Left lobe of liver (tissue), 2 donors: ENCODE measurements at regions not wholly inside any gene's neighbourhood (a gene's known extent, or its start where the extent isn't known, plus 50 kb on each side); places are given as distances from the start of the nearest gene placed in this dataset.

ENCODE experiments used
- ATAC-seq: fragments of 200-7000 bp; cut with Tn5 transposase; one replicate; pipeline ENCODE4 v1.9.1; 2020; ENCODE audit warnings: mild to moderate bottlenecking, moderate library complexity
- DNase-seq: peaks from one replicate; pipeline ENCODE4 v3.0.0-alpha.2; 2020; ENCODE audit warnings: low spot score
- donor health status: DM: no; HTN: no; CAD: no; lungs with moderate emphysema.
- donor health status: DM: no; HTN: yes; CAD: no.

DNA sequence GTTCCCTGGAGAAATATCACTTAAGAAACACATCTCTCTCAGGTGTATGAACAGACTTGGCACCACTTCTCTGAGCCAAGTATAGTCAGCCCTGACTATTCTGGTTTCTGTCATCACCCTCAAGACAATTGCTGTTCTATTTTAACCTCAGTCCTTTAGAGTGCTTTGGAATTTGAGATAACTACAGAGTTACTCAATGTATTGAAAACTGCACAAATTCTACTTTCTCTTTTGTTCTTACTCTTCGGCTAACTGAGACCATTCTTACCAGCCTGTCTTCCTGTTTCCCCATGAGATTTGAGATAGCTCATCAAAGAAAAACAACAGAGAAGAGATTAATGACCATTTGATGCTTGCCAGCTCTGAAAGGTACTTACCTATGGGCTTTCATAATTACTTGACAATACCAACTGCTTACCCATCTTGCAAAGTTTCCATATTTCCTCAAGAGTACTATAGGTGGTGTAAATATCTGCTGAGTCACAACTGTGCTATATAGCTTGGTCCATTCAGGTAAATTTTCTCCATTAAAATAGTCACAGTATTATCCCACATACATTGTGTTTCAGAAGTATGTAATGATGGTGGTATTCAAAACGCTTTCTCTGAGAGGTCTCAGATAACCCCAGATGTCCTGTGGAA lies 467.5 kb upstream of the CHST9 start:
- ATAC-seq: no peak
- DNase-seq: no peak

DNA sequence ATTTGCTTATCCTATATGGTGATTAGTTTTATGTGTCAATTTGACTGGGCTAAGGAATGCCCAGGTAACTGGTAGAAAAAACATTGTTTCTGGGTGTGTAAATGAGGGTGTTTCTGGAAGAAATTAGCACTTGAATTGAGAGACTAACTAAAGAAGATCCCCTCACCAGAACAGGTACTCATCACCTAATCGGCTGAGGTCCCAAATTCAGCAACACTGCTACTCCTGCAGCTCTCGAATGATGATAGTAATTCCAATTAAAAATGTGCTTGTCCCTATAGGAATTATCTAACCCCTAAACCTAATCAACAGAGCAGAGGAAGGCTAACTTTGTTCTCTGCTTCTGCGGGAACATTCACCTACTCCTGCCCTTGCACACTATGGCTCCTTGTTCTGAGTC lies 464.5 kb upstream of the CHST9 start:
- ATAC-seq (no peak), DNase-seq (no peak)

GRCh38 chr18:27645929-27646328 lies 460.8 kb upstream of the CHST9 start:
- ATAC-seq: no peak
- no peak for DNase-seq

DNA sequence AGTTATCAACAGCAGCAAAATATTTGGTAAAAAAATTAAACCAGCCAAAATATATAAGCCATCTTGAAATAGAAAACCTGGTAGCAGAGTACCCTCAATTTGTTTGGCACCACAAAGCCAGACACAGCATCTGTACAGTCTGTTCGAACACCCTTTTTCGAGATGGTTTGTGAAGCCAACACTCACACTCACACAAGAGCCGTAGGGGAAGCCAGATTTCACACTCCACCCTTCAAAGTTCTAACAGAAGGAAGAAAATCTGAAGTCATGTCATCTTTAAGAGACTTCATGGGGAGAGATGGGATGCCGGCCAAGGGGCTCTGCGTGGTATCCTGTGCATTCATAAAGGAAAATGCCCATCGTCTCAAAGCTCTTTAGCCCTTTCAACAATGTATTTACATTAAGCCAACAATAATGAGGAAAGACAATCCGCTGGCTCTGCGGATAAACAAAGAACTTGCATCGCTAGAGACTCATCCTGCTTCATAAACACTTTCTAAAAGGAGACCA lies 451.5 kb upstream of the CHST9 start:
- DNase-seq: no peak
- ATAC-seq: no peak

DNA sequence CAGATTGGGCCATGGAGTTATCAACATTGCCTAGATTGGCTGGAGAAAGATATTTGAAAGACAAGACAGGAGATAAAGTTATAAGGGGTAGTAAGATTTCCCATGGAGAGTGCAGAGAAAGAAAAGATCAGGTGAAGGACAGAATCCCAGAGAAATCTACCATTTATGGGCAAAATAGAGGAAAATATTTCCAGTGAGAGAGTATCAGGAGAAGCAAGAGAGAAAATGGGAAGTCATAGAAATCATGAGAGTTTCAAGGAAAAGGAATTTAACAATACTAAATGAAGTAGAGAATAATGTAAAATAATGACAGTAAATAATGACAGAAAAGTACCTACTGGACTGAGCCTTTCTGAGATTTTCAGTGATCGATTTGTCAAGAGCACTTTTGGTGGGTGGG lies 447.6 kb upstream of the CHST9 start:
- no peak for DNase-seq
- ATAC-seq: no peak

DNA sequence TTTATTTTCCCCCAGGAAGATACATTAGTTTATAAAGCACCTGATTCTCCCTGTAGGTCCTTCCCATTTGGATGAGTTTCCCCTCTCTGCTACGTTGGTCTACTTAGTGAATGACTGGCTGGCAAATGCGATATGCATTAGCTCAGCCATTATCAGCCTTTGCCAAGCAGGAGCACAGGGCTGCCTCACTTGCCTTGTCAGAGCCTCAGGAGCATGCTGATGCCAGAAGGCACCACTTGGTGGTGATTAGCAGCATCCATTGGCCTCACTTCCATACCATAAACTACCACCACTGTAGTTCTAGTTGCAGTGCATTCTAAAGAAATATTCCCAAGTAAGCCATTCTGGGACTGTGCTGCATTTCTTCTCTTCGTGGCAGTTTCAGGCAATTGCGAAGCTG lies 442.8 kb upstream of the CHST9 start:
- no peak for ATAC-seq
- no peak for DNase-seq

DNA sequence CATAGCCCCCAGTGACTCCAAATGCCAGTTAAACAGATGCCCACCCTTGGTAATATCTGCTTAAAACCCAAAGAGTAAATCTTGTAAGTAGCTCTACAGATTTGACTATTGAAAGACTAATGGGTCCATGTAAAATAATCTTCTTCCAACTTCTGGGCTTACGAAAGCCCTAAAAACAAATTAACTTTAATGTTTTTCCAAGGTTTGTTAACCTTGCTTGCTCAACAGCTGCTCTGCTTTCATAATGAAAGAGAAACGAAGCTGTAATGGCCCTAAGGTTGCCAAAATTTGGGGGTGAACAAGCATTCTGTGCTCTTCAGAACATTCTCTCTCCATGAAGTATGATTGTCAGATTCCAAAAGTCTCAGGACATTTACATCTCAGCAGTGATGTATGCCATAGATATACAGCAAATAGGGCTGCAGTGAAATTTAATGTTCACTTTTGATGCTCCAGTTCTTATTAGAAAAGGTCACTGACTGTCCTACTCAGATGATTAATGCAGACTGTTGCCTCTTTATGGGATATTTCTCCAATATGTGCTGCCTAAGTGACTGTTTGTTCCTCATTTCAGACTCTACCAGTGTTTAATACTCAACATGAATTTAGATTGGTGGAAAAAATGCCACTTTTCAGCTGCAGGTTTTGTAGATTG lies 436.3 kb upstream of the CHST9 start:
- DNase-seq: no peak
- ATAC-seq: peak; percentile 69

DNA sequence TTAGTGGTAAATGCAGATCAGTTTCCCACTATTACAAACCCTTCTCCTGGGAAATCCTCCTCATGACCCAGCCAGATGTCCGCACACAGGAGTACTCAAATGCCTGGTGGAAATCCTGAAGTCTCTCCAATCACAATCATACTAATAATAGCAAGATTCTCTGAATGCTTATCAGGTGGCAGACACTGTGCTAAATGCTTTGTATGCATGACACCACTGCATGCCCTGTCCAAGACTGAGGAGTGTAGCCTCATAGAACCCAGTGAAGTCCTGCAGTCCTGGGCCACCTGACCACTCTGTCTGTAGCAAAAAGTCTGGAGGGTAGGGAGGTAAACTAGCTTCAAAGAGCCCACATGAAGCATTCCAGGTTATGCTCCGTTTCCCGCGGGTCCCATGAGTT lies 434.8 kb upstream of the CHST9 start:
- no peak for DNase-seq
- ATAC-seq: peak; percentile 7

- DNase-seq: no peak
- ATAC-seq: peak; percentile 58
These were observed 434.1 kb upstream of the CHST9 start for GRCh38 chr18:27619090-27619772.

DNA sequence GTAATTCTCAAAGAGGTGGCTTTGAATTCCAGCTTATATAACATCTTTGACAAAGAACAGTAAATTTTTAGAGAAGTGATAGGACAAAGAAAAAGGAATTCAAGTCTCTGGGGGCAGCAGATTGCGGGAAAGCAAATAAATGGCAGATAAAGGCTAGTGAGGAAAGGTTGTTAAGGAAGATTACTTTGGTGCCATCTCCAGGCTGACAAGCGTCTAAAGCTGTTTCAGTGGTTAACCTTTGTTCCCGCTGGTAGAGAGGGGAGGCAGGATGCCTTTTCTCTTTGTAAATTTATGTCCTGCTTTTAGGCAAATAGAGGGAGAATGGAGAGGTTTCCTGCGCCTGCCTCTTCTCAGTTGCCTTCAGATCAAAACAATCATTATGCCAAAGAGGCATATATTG lies 431.2 kb upstream of the CHST9 start:
- peak; percentile 50 for ATAC-seq
- no peak for DNase-seq

DNA sequence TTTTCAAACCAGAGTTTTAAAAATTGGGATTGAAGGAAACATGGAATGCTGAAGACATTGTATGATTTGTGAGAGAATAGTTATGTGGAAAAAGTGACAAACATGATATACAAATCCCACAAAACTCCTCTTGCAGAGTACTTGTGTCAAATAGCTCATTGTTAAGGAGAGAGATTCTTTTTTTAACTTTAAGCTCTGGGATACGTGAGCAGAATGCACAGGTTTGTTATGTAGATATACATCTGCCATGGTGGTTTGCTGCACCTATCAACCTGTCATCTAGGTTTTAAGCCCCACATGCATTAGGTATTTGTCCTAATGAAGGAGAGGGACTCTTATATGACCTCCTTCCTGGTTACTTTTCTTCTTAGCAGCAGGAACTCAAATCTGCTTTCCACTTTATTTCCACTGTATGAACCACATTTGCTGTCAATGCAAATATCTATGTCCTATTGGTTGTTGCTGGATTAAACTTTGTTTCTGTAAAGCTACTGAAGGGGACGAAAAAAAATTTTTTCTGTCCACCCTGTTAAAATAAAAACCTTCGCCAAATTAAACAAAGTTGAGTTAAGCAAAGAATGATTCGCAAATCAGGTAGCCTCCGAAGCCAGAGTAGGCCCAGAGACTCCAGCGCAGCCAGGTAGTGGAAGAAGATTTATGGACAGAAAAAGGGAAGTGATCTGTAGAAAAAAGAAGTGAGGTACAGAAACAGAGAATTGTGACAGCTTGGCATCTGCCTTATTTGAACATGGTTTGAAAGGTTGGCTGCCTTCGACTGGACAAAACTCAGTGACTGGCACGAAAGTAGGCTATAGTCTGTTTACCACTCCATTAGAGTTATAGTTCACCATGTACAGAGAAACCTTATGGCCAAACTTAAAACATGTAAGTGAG lies 430.1 kb upstream of the CHST9 start:
- DNase-seq (no peak), ATAC-seq (peak; percentile 76)

GRCh38 chr18:27609221-27609620 lies 424.1 kb upstream of the CHST9 start:
- ATAC-seq (no peak), DNase-seq (no peak)

GRCh38 chr18:27608742-27609141 lies 423.6 kb upstream of the CHST9 start:
- DNase-seq: no peak
- no peak for ATAC-seq

GRCh38 chr18:27608174-27608573 lies 423.1 kb upstream of the CHST9 start:
- DNase-seq (no peak), ATAC-seq (peak; percentile 66)

- DNase-seq: no peak
These were observed 421.6 kb upstream of the CHST9 start for GRCh38 chr18:27606741-27607140.

GRCh38 chr18:27605107-27605834 lies 420.2 kb upstream of the CHST9 start:
- peak; percentile 63 for DNase-seq
- ATAC-seq: peak; percentile 99

More at GRCh38 chr18:27606741-27607140, 421.6 kb upstream of the CHST9 start:
- no peak for ATAC-seq

DNA sequence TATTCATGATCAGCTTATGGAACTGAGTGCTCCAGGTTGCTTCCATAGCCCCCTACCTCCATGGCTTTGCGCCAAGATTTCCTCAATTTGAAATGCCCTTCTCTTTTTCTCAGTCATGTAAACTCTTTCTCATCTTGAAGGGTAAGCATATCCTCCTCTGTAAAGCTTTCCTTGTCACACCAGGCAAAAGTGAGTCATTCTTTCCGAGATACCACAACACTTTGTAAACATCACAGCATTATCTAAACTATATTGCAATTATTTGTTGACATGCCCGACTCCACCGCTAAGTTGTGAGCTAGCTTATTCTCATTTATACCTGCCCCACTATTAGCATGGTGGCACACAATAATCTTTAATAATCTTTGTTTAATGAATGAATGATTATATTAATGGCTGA lies 419.5 kb upstream of the CHST9 start:
- no peak for DNase-seq
- no peak for ATAC-seq

DNA sequence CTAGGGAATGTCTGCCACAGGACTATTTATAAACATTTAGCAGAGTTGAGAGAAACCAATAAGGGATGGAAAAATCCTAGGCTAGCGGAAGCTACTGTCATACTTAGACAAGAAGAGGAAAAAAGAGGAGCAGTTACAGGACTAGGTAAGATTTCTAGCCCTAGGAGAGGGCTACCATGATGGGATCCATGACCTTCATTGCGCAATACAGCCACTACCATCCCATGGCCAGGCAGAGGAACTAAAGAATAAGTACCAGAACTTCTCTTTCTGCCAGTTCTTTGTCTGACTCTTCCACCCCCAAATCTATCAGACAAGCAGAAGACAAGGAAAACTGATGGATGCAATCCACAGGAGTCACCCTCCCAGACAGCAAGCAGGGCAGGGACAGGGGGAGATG lies 417.0 kb upstream of the CHST9 start:
- ATAC-seq: no peak
- no peak for DNase-seq

- no peak for DNase-seq
These were observed 415.1 kb upstream of the CHST9 start for GRCh38 chr18:27600245-27600644.

GRCh38 chr18:27599202-27599829 lies 414.2 kb upstream of the CHST9 start:
- DNase-seq: no peak
- ATAC-seq: peak; percentile 93

More at GRCh38 chr18:27600245-27600644, 415.1 kb upstream of the CHST9 start:
- ATAC-seq: no peak
